Smooth muscle cell (in vitro differentiated cells): ENCODE measurements at regions not wholly inside any gene's neighbourhood (a gene's known extent, or its start where the extent isn't known, plus 50 kb on each side); places are given as distances from the start of the nearest gene placed in this dataset.

ENCODE experiments used
- DNase-seq: peaks from one replicate; lab custom pipeline; 2025; ENCODE audit not compliant: unreplicated experiment; lab: John Stamatoyannopoulos, UW
- H2AFZ ChIP-seq: fragments of 200-600 bp; sonication (generic); 2 replicates; pipeline ENCODE4 v1.6.0; 2016; ENCODE audit warnings: antibody characterized with exemption, low read depth, mild to moderate bottlenecking
- H3F3A ChIP-seq: fragments of 200-600 bp; sonication (generic); 2 replicates; pipeline ENCODE4 v1.6.0; 2017; ENCODE audit warnings: antibody characterized with exemption, low read depth
- H3K27ac ChIP-seq: fragments of 200-600 bp; sonication (generic); 2 replicates; pipeline ENCODE4 v1.5.1; 2016; ENCODE audit warnings: low read depth, mild to moderate bottlenecking
- H3K27me3 ChIP-seq: fragments of 200-600 bp; sonication (generic); 2 replicates; pipeline ENCODE4 v1.6.1; 2016; ENCODE audit warnings: low read depth, mild to moderate bottlenecking
- H3K36me3 ChIP-seq: fragments of 200-600 bp; sonication (generic); 2 replicates; pipeline ENCODE4 v1.5.1; 2016; ENCODE audit warnings: low read depth
- H3K4me1 ChIP-seq: fragments of 200-600 bp; sonication (generic); 2 replicates; pipeline ENCODE4 v1.5.1; 2016; ENCODE audit warnings: low read depth
- H3K4me2 ChIP-seq: fragments of 200-600 bp; sonication (generic); 2 replicates; pipeline ENCODE4 v1.6.0; 2016; ENCODE audit warnings: mild to moderate bottlenecking
- H3K4me3 ChIP-seq: fragments of 200-600 bp; sonication (generic); 2 replicates; pipeline ENCODE4 v1.5.1; 2016; ENCODE audit warnings: mild to moderate bottlenecking
- H3K79me2 ChIP-seq: fragments of 200-600 bp; sonication (generic); 2 replicates; pipeline ENCODE4 v1.6.0; 2016; ENCODE audit warnings: low read depth, mild to moderate bottlenecking
- H3K9ac ChIP-seq: fragments of 200-600 bp; sonication (generic); 2 replicates; pipeline ENCODE4 v1.6.0; 2016; ENCODE audit warnings: low read depth
- H3K9me3 ChIP-seq: fragments of 200-600 bp; sonication (generic); replicated peaks from 2 replicates; pipeline ENCODE4 v1.5.1; 2016; ENCODE audit warnings: low read depth
- H4K20me1 ChIP-seq: fragments of 200-600 bp; sonication (generic); 2 replicates; pipeline ENCODE4 v1.6.0; 2016; ENCODE audit warnings: low read depth
- WGBS: methylation state at CpG from one replicate; pipeline ENCODE4 v1.1.7; 2016; ENCODE audit warnings: low lambda C conversion rate; 5-methylcytosine and 5-hydroxymethylcytosine counted together
- TF ChIP-seq, protein P1 (sequence below): fragments of 200-600 bp; sonication (generic); IDR thresholded peaks from 2 replicates; pipeline ENCODE4 v1.5.1; 2017; ENCODE audit warnings: borderline replicate concordance, mild to moderate bottlenecking, antibody characterized with exemption; ENCODE audit not compliant: insufficient read depth, poor library complexity, severe bottlenecking

DNA sequence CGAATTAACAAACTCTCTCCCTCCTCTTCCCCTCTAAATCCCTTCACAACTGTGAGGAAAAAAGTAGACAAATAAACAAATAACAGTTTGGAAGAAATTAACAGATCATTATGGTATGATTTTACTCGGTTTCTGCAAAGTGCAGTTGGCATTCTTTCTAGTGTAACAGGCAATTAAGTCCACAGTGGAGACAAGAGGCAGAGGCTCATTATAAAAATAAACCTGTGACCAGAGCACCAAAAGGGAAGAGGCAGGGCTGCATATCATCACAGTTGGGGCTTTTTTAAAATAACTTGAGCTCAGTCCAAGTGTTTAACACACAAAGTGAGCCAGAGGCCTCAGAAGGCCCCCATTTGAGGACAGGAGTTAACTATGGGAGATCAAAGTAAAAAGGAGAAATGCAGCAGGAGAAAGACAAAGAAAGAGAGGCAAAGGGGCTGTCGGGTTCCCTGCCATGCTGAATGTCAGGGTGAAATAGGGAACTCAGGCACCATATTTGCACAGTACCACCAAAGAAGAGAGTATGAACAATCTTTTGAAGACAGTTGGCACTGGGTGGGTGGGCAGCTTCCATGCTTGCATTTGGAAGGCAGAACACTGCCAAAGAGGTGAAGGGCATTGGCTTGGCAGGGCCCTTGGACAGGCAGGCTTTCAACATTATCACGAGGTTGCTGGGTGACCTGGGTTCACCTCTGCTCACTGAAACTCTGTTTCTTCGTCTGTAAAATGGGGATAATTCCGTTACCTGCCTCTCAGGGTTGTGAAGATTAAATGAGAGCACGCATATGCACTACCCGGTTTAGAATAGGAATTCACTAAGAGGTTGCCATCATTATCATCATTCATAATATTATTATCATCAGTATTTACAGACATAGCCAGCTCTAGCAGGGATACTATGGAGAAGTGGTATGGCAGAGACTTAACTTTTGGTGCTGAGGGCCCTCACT, 134.5 kb downstream of the MEX3B start:
- WGBS: 85% methylated on average over 8 of the region's 8 CpGs
- TF ChIP-seq, protein P1, sequence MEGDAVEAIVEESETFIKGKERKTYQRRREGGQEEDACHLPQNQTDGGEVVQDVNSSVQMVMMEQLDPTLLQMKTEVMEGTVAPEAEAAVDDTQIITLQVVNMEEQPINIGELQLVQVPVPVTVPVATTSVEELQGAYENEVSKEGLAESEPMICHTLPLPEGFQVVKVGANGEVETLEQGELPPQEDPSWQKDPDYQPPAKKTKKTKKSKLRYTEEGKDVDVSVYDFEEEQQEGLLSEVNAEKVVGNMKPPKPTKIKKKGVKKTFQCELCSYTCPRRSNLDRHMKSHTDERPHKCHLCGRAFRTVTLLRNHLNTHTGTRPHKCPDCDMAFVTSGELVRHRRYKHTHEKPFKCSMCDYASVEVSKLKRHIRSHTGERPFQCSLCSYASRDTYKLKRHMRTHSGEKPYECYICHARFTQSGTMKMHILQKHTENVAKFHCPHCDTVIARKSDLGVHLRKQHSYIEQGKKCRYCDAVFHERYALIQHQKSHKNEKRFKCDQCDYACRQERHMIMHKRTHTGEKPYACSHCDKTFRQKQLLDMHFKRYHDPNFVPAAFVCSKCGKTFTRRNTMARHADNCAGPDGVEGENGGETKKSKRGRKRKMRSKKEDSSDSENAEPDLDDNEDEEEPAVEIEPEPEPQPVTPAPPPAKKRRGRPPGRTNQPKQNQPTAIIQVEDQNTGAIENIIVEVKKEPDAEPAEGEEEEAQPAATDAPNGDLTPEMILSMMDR: no peak
- H3K36me3 ChIP-seq: no peaks in the 10 kb centered on the region
- no peaks in the 10 kb centered on the region for H3K27me3 ChIP-seq
- H3K4me3 ChIP-seq: no peak overlapping the region
- no peak overlapping the region for H3K4me2 ChIP-seq
- no peak for DNase-seq
- no peak overlapping the region for H2AFZ ChIP-seq
- H3F3A ChIP-seq: no peaks in the 10 kb centered on the region
- no peak overlapping the region for H3K9ac ChIP-seq
- peaks cover 23% of the 10 kb centered on the region for H3K4me1 ChIP-seq
- no peaks in the 10 kb centered on the region for H3K79me2 ChIP-seq
- no peaks in the 10 kb centered on the region for H3K9me3 ChIP-seq
- no peak overlapping the region for H3K27ac ChIP-seq
- no peaks in the 10 kb centered on the region for H4K20me1 ChIP-seq

DNA sequence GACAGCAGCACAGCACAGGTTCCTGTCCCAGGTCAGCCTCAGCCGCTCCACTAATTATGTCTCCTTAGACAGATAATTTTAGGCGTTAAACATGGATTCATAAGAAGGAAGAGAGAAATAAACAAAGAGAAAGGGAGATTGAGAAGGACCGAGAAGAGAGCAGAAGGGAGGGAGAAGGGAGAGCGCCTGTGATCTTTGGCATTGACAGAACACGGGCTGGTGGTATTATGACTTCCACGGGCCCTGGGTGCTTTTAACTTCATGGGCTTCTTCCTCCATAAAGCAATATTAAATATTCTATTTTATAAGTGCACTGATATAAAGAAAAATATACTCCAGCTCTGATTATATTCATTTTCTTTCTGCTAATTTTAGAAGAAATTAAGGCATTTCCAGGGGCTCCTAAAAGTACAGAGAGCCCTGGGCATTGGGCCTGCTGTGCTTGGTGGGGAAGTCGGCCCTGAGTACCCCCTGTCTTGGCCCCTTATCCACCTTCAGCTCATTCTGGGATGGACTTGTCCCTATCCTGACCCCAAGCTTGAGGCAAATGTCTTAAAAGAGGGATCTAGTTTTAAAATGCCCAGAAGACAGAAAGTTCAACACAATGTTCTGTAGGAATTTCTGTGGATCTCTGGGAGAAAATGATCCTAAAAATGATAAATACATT, 135.3 kb downstream of the MEX3B start:
- Histone ChIP-seq H3K79me2 (no peaks in the 10 kb centered on the region), H3K4me2 (no peak overlapping the region), H3K4me3 (no peak overlapping the region), H3K27me3 (no peaks in the 10 kb centered on the region), H4K20me1 (no peaks in the 10 kb centered on the region), H3K9ac (no peak overlapping the region), H3F3A (no peaks in the 10 kb centered on the region), H3K4me1 (peaks cover 23% of the 10 kb centered on the region), H3K27ac (no peak overlapping the region), H2AFZ (no peak overlapping the region), H3K36me3 (no peaks in the 10 kb centered on the region), H3K9me3 (no peaks in the 10 kb centered on the region)
- no peak for DNase-seq
- TF ChIP-seq, protein P1: no peak
- 88% methylated on average over 7 of the region's 7 CpGs for WGBS

DNA sequence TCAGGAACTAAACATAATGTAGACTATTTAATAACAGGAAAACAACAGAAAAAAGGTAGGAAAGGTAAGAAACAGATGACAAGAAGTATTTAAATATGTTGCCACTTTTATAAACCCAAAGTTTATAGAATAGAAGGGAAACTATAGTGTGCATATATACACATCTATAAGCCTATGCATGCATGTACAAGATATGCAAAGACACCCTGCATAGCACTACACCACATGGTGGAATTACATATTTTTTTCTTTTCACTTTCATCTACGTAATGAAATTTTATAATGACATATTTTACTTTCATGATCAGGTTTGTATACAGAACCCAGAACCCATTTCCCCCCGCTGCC, 136.8 kb downstream of the MEX3B start:
- Histone ChIP-seq H3K9ac (no peak overlapping the region), H3K27ac (no peak overlapping the region), H3K79me2 (no peaks in the 10 kb centered on the region)

More for the DNA sequence above, 136.8 kb downstream of the MEX3B start:
- H4K20me1 ChIP-seq: no peaks in the 10 kb centered on the region
- no peak overlapping the region for H3K4me3 ChIP-seq
- H3K9me3 ChIP-seq: no peaks in the 10 kb centered on the region
- no peak overlapping the region for H2AFZ ChIP-seq
- no peak overlapping the region for H3K4me2 ChIP-seq
- peaks cover 23% of the 10 kb centered on the region for H3K4me1 ChIP-seq
- H3K36me3 ChIP-seq: no peaks in the 10 kb centered on the region
- H3K27me3 ChIP-seq: no peaks in the 10 kb centered on the region
- no peak for DNase-seq
- WGBS: 95% methylated on average over 2 of the region's 2 CpGs
- no peaks in the 10 kb centered on the region for H3F3A ChIP-seq
- TF ChIP-seq, protein P1: no peak
